Sigmoid colon (tissue), 4 donors: ENCODE measurements at regions not wholly inside any gene's neighbourhood (a gene's known extent, or its start where the extent isn't known, plus 50 kb on each side); places are given as distances from the start of the nearest gene placed in this dataset.

Source experiments
- CTCF ChIP-seq, 4 experiments: fragments of 450-650 bp in 3 of 4; fragments of 200-600 bp in 1 of 4; IDR thresholded peaks; one replicate each; pipeline ENCODE4 v1.5.1; 2016 to 2019; ENCODE audit warnings: antibody characterized with exemption in 4 of 4, mild to moderate bottlenecking in 3 of 4, moderate library complexity in 2 of 4
- EP300 ChIP-seq, 4 donors: sonication (generic); formaldehyde crosslinking; IDR thresholded peaks; one replicate each; pipeline ENCODE4 v1.6.1; 2017; ENCODE audit warnings: antibody characterized with exemption in 4 of 4
- POLR2A ChIP-seq, 2 donors: fragments of 450-650 bp; IDR thresholded peaks; one replicate each; pipeline ENCODE4 v1.6.1; 2016; ENCODE audit warnings: antibody characterized with exemption in 2 of 2, mild to moderate bottlenecking in 2 of 2, moderate library complexity in 2 of 2
- POLR2AphosphoS5 ChIP-seq, 4 donors: sonication (generic); formaldehyde crosslinking; IDR thresholded peaks; one replicate each; pipeline ENCODE4 v1.6.1; 2017; ENCODE audit warnings: antibody characterized with exemption in 4 of 4

DNA sequence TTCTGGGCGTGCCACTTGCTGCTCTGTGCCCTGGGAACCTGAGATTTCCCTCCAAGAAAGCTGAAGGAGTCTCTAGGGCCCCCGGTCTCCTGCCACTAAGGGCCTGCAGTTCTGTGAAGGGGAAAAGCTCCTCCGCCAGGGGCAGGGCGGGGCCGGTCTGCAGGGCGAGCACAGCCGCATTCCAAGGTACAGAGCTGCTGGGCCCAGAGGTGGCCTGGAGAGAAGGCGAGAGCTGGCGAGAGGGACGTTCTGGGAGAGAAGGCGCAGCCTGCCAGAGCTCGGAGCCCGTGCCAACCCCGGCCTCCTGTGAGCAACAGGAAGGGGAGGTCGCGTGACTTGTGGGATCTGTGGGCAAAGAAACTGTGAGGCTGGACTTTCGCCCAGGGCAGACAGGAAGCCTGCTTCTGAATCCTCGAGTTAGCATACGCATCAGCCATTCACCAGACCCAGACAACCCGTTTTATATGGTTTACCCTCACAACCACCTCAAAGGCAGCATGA is 500.4 kb downstream of the SHQ1 start:
- TF ChIP-seq EP300 (IDR thresholded peaks at IDR 0.05): peak in 2 of 4 donors; percentile 18 to 60
- TF ChIP-seq CTCF (IDR thresholded peaks at IDR 0.05): no peak
- TF ChIP-seq POLR2AphosphoS5 (IDR thresholded peaks at IDR 0.05): peak in 3 of 4 donors; percentile 10 to 62 (median 60)
- TF ChIP-seq POLR2A (IDR thresholded peaks at IDR 0.05): no peak
